DOHH2 (cell line): ENCODE measurements at regions not wholly inside any gene's neighbourhood (a gene's known extent, or its start where the extent isn't known, plus 50 kb on each side); places are given as distances from the start of the nearest gene placed in this dataset.

Source experiments
- EZH2phosphoT487 ChIP-seq: fragments of 200-600 bp; sonication (generic); IDR thresholded peaks from 2 replicates; pipeline ENCODE4 v1.6.1; 2017; ENCODE audit warnings: borderline replicate concordance, mild to moderate bottlenecking, antibody characterized with exemption, low read length, moderate library complexity, mixed read lengths
- TF ChIP-seq, protein P1 (sequence below): fragments of 200-600 bp; sonication (generic); IDR thresholded peaks from one replicate; pipeline ENCODE4 v1.5.1; 2014; ENCODE audit warnings: antibody characterized with exemption, mild to moderate bottlenecking, low read depth, low read length; ENCODE audit not compliant: poor library complexity, severe bottlenecking

DNA sequence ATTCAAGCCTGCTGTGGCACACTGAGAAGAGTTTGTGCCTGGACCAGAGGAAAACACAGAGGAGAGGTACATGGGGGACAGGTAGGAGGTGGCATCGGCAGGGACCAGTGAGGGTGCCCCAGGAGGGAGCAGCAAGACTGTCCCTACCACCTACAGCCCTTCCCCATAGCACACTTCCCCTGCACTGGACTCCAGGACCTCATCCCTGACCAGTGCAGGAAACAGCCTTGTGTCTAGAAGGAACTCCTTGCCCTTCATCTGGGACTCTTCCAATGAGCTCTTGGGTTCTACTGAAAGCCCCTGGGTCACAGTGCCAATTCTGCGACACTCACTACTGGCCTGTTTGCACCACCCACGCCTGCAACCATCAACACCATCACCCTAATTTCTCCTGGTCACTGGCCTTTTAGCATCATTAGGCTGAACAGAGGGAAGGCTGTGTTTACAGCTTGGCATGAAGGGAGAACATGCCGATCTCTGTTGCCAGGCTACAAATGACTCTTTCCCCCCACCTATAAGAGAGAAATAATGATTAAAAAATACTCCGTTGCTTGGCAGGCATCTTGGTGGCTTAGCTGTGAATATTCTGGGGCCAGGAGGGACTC lies 371.9 kb upstream of the ZMIZ1 start:
- TF ChIP-seq, protein P1, sequence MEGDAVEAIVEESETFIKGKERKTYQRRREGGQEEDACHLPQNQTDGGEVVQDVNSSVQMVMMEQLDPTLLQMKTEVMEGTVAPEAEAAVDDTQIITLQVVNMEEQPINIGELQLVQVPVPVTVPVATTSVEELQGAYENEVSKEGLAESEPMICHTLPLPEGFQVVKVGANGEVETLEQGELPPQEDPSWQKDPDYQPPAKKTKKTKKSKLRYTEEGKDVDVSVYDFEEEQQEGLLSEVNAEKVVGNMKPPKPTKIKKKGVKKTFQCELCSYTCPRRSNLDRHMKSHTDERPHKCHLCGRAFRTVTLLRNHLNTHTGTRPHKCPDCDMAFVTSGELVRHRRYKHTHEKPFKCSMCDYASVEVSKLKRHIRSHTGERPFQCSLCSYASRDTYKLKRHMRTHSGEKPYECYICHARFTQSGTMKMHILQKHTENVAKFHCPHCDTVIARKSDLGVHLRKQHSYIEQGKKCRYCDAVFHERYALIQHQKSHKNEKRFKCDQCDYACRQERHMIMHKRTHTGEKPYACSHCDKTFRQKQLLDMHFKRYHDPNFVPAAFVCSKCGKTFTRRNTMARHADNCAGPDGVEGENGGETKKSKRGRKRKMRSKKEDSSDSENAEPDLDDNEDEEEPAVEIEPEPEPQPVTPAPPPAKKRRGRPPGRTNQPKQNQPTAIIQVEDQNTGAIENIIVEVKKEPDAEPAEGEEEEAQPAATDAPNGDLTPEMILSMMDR = no peak
- TF ChIP-seq EZH2phosphoT487 = no peak
